ENCODE measurements at regions not wholly inside any gene's neighbourhood (a gene's known extent, or its start where the extent isn't known, plus 50 kb on each side); places are given as distances from the start of the nearest gene placed in this dataset.
"Not testable (repeated sequence)": the region's sequence is repeated elsewhere in the genome, so short reads cannot be mapped to it uniquely, and the experiment has no call there.

DNA sequence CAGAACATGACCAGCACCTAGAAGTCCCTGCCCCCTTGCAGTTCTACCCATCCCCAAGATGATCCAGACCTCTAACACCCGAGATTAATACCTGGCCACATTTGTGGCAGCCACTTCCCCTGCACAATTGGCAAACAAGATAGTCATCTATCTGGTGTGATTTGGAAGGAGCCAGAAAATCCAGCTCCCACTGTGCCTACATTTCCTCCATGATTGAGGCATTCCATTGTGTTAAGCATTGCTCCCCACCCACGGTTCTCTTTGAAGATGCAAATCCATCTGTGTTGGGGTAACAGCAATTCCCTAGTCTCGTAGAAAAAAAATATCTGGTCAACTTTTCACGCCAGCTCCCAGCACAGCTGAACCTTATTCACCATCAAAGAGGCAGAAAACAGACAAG lies 405.0 kb downstream of the BCOR start:
- TF ChIP-seq, protein P1, sequence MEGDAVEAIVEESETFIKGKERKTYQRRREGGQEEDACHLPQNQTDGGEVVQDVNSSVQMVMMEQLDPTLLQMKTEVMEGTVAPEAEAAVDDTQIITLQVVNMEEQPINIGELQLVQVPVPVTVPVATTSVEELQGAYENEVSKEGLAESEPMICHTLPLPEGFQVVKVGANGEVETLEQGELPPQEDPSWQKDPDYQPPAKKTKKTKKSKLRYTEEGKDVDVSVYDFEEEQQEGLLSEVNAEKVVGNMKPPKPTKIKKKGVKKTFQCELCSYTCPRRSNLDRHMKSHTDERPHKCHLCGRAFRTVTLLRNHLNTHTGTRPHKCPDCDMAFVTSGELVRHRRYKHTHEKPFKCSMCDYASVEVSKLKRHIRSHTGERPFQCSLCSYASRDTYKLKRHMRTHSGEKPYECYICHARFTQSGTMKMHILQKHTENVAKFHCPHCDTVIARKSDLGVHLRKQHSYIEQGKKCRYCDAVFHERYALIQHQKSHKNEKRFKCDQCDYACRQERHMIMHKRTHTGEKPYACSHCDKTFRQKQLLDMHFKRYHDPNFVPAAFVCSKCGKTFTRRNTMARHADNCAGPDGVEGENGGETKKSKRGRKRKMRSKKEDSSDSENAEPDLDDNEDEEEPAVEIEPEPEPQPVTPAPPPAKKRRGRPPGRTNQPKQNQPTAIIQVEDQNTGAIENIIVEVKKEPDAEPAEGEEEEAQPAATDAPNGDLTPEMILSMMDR (conservative IDR thresholded peaks at IDR 0.05; ENCODE audit: low read depth, low read length), result no peak
- H3K4me3 ChIP-seq (ENCODE audit: low read depth, low read length), result no peak overlapping the region
- DNase-seq (ENCODE audit: low read depth), result no peak

DNA sequence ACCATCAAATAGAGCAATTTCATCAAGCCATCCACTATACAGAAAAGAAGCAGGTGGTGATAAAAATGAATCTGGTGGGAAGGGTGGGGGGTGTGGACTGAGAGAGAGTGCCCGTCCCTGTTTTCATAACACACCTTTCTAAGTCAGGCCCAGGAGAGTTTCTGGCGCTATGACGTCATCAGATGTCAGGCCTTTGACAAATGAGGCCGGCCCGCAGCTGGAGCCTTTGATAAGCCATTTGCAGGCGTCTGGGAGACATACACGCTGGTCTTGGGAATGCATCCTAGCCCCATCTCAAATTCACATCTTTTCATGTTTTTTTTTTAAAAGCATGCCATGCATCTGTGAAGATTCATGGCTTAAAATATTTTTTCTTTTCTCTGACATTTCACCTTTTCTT lies 404.5 kb downstream of the BCOR start:
- H3K4me3 ChIP-seq (ENCODE audit: low read depth, low read length), result no peak overlapping the region
- no peak for DNase-seq (ENCODE audit: low read depth)
- TF ChIP-seq, protein P1 (conservative IDR thresholded peaks at IDR 0.05; ENCODE audit: low read depth, low read length), result no peak

DNA sequence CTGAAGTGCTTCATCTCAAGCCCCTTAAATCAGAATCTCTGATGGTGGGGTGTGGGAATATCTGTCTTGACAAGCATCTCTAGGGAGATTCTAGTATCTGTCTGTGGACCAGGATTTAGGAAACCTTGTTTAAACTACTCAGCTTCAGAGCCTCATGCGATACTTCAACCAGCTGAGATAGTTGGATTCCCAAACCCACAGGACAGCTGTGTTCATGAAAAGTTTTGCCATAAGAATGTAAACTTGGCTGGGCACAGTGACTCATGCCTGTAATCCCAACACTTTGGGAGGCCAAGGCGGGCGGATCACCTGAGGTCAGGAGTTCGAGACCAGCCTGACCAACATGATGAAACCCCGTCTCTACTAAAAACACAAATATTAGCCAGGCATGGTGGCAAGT lies 395.1 kb downstream of the BCOR start:
- not testable (repeated sequence) for DNase-seq (ENCODE audit: low read depth)

DNA sequence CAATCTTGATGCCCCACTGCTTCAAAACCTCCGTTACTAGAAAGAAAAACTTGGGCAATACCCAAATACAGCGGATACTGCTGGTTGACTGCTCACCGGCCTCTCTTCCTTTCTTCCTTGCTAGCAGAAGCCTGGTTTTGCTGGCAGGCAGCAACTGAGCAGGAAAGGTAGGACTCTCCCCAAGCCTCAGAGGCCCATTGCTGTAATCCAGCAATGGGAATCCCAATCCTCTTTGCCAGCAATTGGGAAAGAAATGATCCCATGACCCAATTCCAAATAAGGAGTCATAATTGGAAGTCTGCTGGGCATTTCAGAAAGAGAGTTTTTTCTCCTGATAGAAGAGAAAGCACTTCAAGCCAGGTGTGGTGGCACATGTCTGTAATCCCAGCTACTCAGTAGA lies 394.5 kb downstream of the BCOR start:
- H3K4me3 ChIP-seq (ENCODE audit: low read depth, low read length), result no peak overlapping the region
- TF ChIP-seq, protein P1 (conservative IDR thresholded peaks at IDR 0.05; ENCODE audit: low read depth, low read length), result no peak
- no peak for DNase-seq (ENCODE audit: low read depth)

More for the DNA sequence above, 395.1 kb downstream of the BCOR start:
- not testable (repeated sequence) for H3K4me3 ChIP-seq (ENCODE audit: low read depth, low read length)

DNA sequence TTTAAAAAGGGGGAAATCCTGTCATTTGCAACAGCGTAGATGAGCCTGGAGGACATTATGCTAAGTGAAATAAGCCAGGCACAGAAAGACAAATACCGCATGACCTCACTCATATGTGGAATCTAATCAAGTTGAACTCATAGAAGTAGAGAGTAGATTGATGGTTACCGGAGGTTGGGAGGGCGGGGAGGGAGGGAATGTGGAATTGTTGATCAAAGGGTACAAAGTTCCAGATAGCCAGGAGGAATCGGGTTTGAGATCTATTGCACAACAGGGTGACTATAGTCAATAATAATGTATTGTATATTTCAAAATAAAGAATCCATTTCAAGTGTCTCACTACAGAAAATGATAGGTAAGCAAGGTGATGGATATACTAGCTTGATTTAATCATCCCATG lies 393.2 kb downstream of the BCOR start:
- TF ChIP-seq, protein P1 (conservative IDR thresholded peaks at IDR 0.05; ENCODE audit: low read depth, low read length), result no peak
- no peak overlapping the region for H3K4me3 ChIP-seq (ENCODE audit: low read depth, low read length)
- no peak for DNase-seq (ENCODE audit: low read depth)

DNA sequence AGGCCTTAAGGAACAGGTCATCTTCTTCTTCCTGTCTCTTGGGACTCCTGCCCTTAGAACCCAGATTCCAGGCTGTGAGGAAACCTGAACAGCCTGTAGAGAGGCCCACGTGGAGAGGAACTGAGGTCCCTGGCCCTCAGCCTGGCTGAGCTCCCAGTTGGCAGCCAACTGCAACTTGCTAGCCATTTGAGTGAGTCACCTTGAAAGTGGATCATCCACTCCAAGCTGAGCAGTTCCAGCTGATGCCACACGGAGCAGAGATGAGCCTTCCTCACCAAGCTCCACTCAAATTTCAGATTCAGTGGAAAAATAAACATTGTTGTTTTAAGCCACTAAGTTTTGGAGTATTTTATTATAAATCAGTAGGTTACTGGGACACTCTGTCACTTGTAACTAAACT lies 392.5 kb downstream of the BCOR start:
- peak; percentile 93 for DNase-seq (ENCODE audit: low read depth)
- H3K4me3 ChIP-seq (ENCODE audit: low read depth, low read length), result no peak overlapping the region
- TF ChIP-seq, protein P1 (conservative IDR thresholded peaks at IDR 0.05; ENCODE audit: low read depth, low read length), result peak; percentile 75

DNA sequence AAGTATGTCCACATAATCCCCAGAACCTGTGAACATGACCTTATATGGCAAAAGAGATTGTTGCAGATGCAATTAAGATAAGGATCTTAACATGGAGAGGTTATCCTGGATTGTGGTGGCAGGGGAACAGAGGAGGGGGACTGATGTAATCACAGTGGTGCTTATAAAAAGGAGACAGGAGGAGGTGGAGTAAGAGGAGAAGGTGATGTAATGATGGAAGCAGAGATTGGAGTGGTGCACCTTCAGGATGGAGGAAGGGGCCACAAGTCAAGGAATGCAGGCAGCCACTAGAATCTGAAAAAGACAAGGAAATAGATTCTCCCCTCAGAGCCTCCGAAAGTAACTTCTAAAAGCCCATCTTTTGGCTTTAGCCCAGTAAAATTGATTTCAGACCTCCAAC lies 388.4 kb downstream of the BCOR start:
- no peak for DNase-seq (ENCODE audit: low read depth)
- no peak overlapping the region for H3K4me3 ChIP-seq (ENCODE audit: low read depth, low read length)
- TF ChIP-seq, protein P1 (conservative IDR thresholded peaks at IDR 0.05; ENCODE audit: low read depth, low read length), result no peak

DNA sequence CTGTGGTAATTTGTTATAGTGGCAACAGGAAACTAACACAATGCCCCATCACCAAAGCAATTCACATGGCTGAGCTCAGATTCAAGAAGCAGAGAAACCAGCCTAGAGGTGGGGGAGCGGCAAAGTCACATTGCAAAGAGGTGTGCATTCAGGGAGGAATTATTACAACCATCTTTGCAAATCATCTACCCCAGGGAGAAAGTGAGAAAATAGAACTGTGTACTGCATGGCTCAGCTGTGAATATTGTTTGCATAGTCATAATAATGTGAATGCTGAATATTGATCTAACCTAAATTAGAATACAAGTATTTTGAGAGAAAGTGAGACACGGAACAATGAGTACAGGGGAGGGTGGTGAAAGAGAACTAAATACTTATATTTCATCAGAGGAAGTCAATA lies 387.9 kb downstream of the BCOR start:
- TF ChIP-seq, protein P1 (conservative IDR thresholded peaks at IDR 0.05; ENCODE audit: low read depth, low read length), result no peak
- no peak overlapping the region for H3K4me3 ChIP-seq (ENCODE audit: low read depth, low read length)
- no peak for DNase-seq (ENCODE audit: low read depth)

All from choroid plexus epithelial cell (primary cell).